Keratinocyte (primary cell): ENCODE measurements at regions not wholly inside any gene's neighbourhood (a gene's known extent, or its start where the extent isn't known, plus 50 kb on each side); places are given as distances from the start of the nearest gene placed in this dataset.

Experiments
- DNase-seq: peaks from one replicate; pipeline ENCODE4 v3.0.0-alpha.2; 2011; ENCODE audit warnings: low read depth, missing footprints, low spot score
- FAIRE-seq: peaks from 2 replicates; lab custom pipeline; 2011; peaks lifted over from hg19 to GRCh38; lab: Jason Lieb, UNC
- H2AFZ ChIP-seq: 2 replicates; pipeline ENCODE4 v1.6.0; 2012; ENCODE audit warnings: low read length, control low read depth, inconsistent platforms; ENCODE audit not compliant: control insufficient read depth
- H3K27ac ChIP-seq: 2 replicates; pipeline ENCODE4 v1.5.1; 2011; ENCODE audit warnings: low read length; ENCODE audit not compliant: control insufficient read depth, insufficient read depth
- H3K27me3 ChIP-seq: 3 replicates; pipeline ENCODE4 v1.6.0; 2011; ENCODE audit warnings: low read length; ENCODE audit not compliant: control insufficient read depth, insufficient read depth; ENCODE audit errors: extremely low read depth
- H3K36me3 ChIP-seq, 2 experiments: 2 replicates in 1 of 2; 3 replicates in 1 of 2; pipeline ENCODE4 v1.5.1; 2011; ENCODE audit warnings: low read length in 2 of 2, mild to moderate bottlenecking in 1 of 2; ENCODE audit not compliant: control insufficient read depth in 2 of 2, insufficient read depth in 2 of 2; ENCODE audit errors: extremely low read depth in 1 of 2
- H3K4me1 ChIP-seq: 3 replicates; pipeline ENCODE4 v1.5.1; 2011; ENCODE audit warnings: low read length; ENCODE audit not compliant: control insufficient read depth, insufficient read depth; ENCODE audit errors: extremely low read depth
- H3K4me2 ChIP-seq: 3 replicates; pipeline ENCODE4 v1.6.0; 2011; ENCODE audit warnings: low read depth, low read length; ENCODE audit not compliant: control insufficient read depth, insufficient read depth; ENCODE audit errors: extremely low read depth
- H3K4me3 ChIP-seq, 3 experiments: fragments of 200-600 bp in 1 of 3; sonication (generic) in 1 of 3; 2 replicates in 2 of 3; 3 replicates in 1 of 3; pipeline ENCODE4 v1.5.1; 2011 to 2016; ENCODE audit warnings: low read length in 3 of 3, mild to moderate bottlenecking in 3 of 3, control low read depth in 2 of 3, inconsistent platforms in 1 of 3, low read depth in 1 of 3, mixed read lengths in 1 of 3, mixed run types in 1 of 3, moderate library complexity in 1 of 3; ENCODE audit not compliant: control insufficient read depth in 2 of 3, insufficient read depth in 2 of 3; ENCODE audit errors: extremely low read depth in 1 of 3
- H3K79me2 ChIP-seq: 2 replicates; pipeline ENCODE4 v1.6.0; 2012; ENCODE audit warnings: low read length; ENCODE audit not compliant: control insufficient read depth, insufficient read depth
- H3K9ac ChIP-seq: 3 replicates; pipeline ENCODE4 v1.6.0; 2011; ENCODE audit warnings: low read length; ENCODE audit not compliant: control insufficient read depth, insufficient read depth; ENCODE audit errors: extremely low read depth
- H3K9me1 ChIP-seq: 3 replicates; pipeline ENCODE4 v1.6.0; 2011; ENCODE audit warnings: low read length; ENCODE audit not compliant: control insufficient read depth, insufficient read depth; ENCODE audit errors: extremely low read depth
- H3K9me3 ChIP-seq: 2 replicates; pipeline ENCODE4 v1.5.1; 2012; ENCODE audit warnings: low read depth, low read length; ENCODE audit not compliant: control insufficient read depth
- H4K20me1 ChIP-seq: 3 replicates; pipeline ENCODE4 v1.6.0; 2011; ENCODE audit warnings: low read length; ENCODE audit not compliant: control insufficient read depth, insufficient read depth; ENCODE audit errors: extremely low read depth
- CTCF ChIP-seq, 3 experiments: IDR thresholded peaks in 1 of 3; conservative IDR thresholded peaks in 1 of 3; optimal IDR thresholded peaks in 1 of 3; 2 replicates in 2 of 3; 3 replicates in 1 of 3; pipeline versions ENCODE3 to v1.5.1; 2011; ENCODE audit warnings: low read length in 3 of 3, mild to moderate bottlenecking in 3 of 3, moderate library complexity in 2 of 3, control low read depth in 1 of 3, inconsistent platforms in 1 of 3; ENCODE audit not compliant: insufficient read depth in 2 of 3; ENCODE audit errors: extremely low read depth in 1 of 3
- EZH2 ChIP-seq: IDR thresholded peaks from one replicate; pipeline ENCODE4 v1.6.1; 2012; ENCODE audit warnings: inconsistent platforms, mild to moderate bottlenecking, low read length, moderate library complexity
- dilution Hi-C: fragments of 300-500 bp; cut with MboI; formaldehyde crosslinking; loops from one replicate; pipeline ENCODE4 v1.7.0; 2020; ENCODE audit warnings: low sequenced_read_pairs; ENCODE audit not compliant: extremely low pct_ligation_motif_present

GRCh38 chr5:28750251-28750650 is 1711.9 kb upstream of the CDH9 start:
- no peak overlapping the region for H2AFZ ChIP-seq
- H3K9ac ChIP-seq, result no peak overlapping the region
- DNase-seq, result no peak
- H4K20me1 ChIP-seq, result no peaks in the 10 kb centered on the region
- no peaks in the 10 kb centered on the region for H3K9me1 ChIP-seq
- no peak overlapping the region for H3K27ac ChIP-seq
- TF ChIP-seq EZH2, result no peak
- no peak for TF ChIP-seq CTCF (optimal IDR thresholded peaks at IDR 0.05 in 1 of 3, IDR thresholded peaks at IDR 0.05 in 1 of 3, conservative IDR thresholded peaks at IDR 0.05 in 1 of 3; ENCODE audit: extremely low read depth in 1 of 3, insufficient read depth in 2 of 3, low read length in 3 of 3)
- H3K79me2 ChIP-seq, result no peaks in the 10 kb centered on the region
- H3K9me3 ChIP-seq, result peaks cover 2% of the 10 kb centered on the region
- no peaks in the 10 kb centered on the region for H3K36me3 ChIP-seq
- H3K4me3 ChIP-seq, result no peak overlapping the region
- dilution Hi-C loops, result no loop called here
- H3K4me2 ChIP-seq, result no peak overlapping the region
- no peaks in the 10 kb centered on the region for H3K4me1 ChIP-seq
- no peaks in the 10 kb centered on the region for H3K27me3 ChIP-seq
- FAIRE-seq, result no peak

GRCh38 chr5:28748446-28748845 is 1710.1 kb upstream of the CDH9 start:
- H3K79me2 ChIP-seq, result no peaks in the 10 kb centered on the region
- no peak for FAIRE-seq
- no peaks in the 10 kb centered on the region for H3K27me3 ChIP-seq
- dilution Hi-C loops, result no loop called here
- DNase-seq, result no peak
- no peak overlapping the region for H3K27ac ChIP-seq
- H3K9ac ChIP-seq, result no peak overlapping the region
- no peaks in the 10 kb centered on the region for H4K20me1 ChIP-seq
- TF ChIP-seq CTCF (optimal IDR thresholded peaks at IDR 0.05 in 1 of 3, IDR thresholded peaks at IDR 0.05 in 1 of 3, conservative IDR thresholded peaks at IDR 0.05 in 1 of 3; ENCODE audit: extremely low read depth in 1 of 3, insufficient read depth in 2 of 3, low read length in 3 of 3) (no peak), EZH2 (no peak)
- H2AFZ ChIP-seq, result no peak overlapping the region
- no peak overlapping the region for H3K4me2 ChIP-seq
- H3K9me3 ChIP-seq, result peaks cover 2% of the 10 kb centered on the region
- no peaks in the 10 kb centered on the region for H3K36me3 ChIP-seq
- no peaks in the 10 kb centered on the region for H3K4me1 ChIP-seq
- no peaks in the 10 kb centered on the region for H3K9me1 ChIP-seq
- no peak overlapping the region for H3K4me3 ChIP-seq
